Uterus (tissue), 3 donors: ENCODE measurements at regions not wholly inside any gene's neighbourhood (a gene's known extent, or its start where the extent isn't known, plus 50 kb on each side); places are given as distances from the start of the nearest gene placed in this dataset.

ENCODE experiments used
- DNase-seq, 2 donors: peaks; one replicate each; pipeline ENCODE4 v3.0.0-alpha.2; 2019 to 2020
- H3K27ac ChIP-seq, 2 donors: fragments of 200-600 bp; sonication (generic); 1 replicate in 1 of 2; 2 replicates in 1 of 2; pipeline ENCODE4 v1.5.1; 2016 to 2018
- H3K27me3 ChIP-seq, 2 donors: fragments of 200-600 bp; sonication (generic); one replicate each; pipeline ENCODE4 v1.5.1; 2018 to 2019; ENCODE audit warnings: control low read depth in 1 of 2
- H3K36me3 ChIP-seq, 2 donors: fragments of 200-600 bp; sonication (generic); one replicate each; pipeline ENCODE4 v1.5.1; 2019; ENCODE audit warnings: control low read depth in 1 of 2
- H3K4me1 ChIP-seq, 2 donors: fragments of 200-600 bp; sonication (generic); one replicate each; pipeline ENCODE4 v1.5.1; 2018 to 2019; ENCODE audit warnings: control low read depth in 1 of 2
- H3K4me3 ChIP-seq, 2 donors: fragments of 200-600 bp; sonication (generic); 1 replicate in 1 of 2; 2 replicates in 1 of 2; pipeline ENCODE4 v1.5.1; 2018 to 2019; ENCODE audit warnings: mild to moderate bottlenecking in 1 of 2
- H3K9me3 ChIP-seq, 2 donors: fragments of 200-600 bp; sonication (generic); one replicate each; pipeline ENCODE4 v1.5.1; 2019; ENCODE audit warnings: control low read depth in 1 of 2
- POLR2A ChIP-seq, 2 donors: fragments of 450-650 bp; IDR thresholded peaks; one replicate each; pipeline ENCODE4 v1.6.1; 2016; ENCODE audit warnings: antibody characterized with exemption in 2 of 2, mild to moderate bottlenecking in 1 of 2, moderate library complexity in 1 of 2
- intact Hi-C: fragments of 100-400 bp; cut with DNase I; formaldehyde crosslinking; loops from one replicate; pipeline ENCODE4 v1.15.1; 2023; ENCODE audit warnings: low total_unique reads
- TF ChIP-seq, protein P1 (sequence below), 4 experiments: fragments of 200-600 bp in 2 of 4; fragments of 450-650 bp in 2 of 4; sonication (generic) in 2 of 4; IDR thresholded peaks; one replicate each; pipeline ENCODE4 v1.5.1; 2016 to 2019; ENCODE audit warnings: antibody characterized with exemption in 4 of 4, mild to moderate bottlenecking in 2 of 4, moderate library complexity in 1 of 4
- donor health status: DM: yes; HTN: yes; CAD: no.

GRCh38 chr16:86643671-86644070 is 65.3 kb downstream of the FOXL1 start:
- TF ChIP-seq, protein P1, sequence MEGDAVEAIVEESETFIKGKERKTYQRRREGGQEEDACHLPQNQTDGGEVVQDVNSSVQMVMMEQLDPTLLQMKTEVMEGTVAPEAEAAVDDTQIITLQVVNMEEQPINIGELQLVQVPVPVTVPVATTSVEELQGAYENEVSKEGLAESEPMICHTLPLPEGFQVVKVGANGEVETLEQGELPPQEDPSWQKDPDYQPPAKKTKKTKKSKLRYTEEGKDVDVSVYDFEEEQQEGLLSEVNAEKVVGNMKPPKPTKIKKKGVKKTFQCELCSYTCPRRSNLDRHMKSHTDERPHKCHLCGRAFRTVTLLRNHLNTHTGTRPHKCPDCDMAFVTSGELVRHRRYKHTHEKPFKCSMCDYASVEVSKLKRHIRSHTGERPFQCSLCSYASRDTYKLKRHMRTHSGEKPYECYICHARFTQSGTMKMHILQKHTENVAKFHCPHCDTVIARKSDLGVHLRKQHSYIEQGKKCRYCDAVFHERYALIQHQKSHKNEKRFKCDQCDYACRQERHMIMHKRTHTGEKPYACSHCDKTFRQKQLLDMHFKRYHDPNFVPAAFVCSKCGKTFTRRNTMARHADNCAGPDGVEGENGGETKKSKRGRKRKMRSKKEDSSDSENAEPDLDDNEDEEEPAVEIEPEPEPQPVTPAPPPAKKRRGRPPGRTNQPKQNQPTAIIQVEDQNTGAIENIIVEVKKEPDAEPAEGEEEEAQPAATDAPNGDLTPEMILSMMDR (IDR thresholded peaks at IDR 0.05): no peak
- TF ChIP-seq POLR2A (IDR thresholded peaks at IDR 0.05): no peak
- no peaks in the 10 kb centered on the region for H3K27me3 ChIP-seq
- H3K27ac ChIP-seq: no peak overlapping the region
- no peak for DNase-seq
- peaks cover 0 to 3% of the 10 kb centered on the region in 2 donors for H3K9me3 ChIP-seq
- H3K4me1 ChIP-seq: no peaks in the 10 kb centered on the region
- H3K4me3 ChIP-seq: no peak overlapping the region
- no peaks in the 10 kb centered on the region for H3K36me3 ChIP-seq
- intact Hi-C loops: no loop called here

DNA sequence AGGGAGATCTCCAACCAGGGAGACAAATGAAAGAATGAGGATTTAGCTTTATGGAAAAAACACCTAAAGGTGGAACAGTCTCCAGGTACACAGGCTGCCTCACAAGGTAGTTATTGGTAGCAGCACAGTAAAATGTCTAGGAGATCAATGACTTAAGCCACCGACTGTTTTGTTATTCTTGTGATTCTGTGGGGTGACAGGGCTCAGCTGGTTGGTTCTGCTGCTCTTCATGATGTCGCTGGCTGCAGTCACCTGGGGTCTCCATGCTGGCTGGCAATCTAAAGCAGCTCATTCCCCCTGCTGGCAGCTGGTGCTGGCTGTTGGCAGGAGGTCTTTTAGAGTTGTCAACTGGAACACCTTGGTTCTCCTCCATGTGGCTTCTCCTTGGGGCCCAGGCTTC is 69.2 kb downstream of the FOXL1 start:
- H3K9me3 ChIP-seq: peaks cover 0 to 3% of the 10 kb centered on the region in 2 donors
- H3K4me3 ChIP-seq: no peak overlapping the region
- TF ChIP-seq POLR2A (IDR thresholded peaks at IDR 0.05): no peak
- TF ChIP-seq, protein P1 (IDR thresholded peaks at IDR 0.05): no peak
- H3K27me3 ChIP-seq: no peaks in the 10 kb centered on the region
- no peak overlapping the region for H3K27ac ChIP-seq
- intact Hi-C loops: no loop called here
- DNase-seq: no peak
- no peaks in the 10 kb centered on the region for H3K4me1 ChIP-seq
- H3K36me3 ChIP-seq: no peaks in the 10 kb centered on the region

DNA sequence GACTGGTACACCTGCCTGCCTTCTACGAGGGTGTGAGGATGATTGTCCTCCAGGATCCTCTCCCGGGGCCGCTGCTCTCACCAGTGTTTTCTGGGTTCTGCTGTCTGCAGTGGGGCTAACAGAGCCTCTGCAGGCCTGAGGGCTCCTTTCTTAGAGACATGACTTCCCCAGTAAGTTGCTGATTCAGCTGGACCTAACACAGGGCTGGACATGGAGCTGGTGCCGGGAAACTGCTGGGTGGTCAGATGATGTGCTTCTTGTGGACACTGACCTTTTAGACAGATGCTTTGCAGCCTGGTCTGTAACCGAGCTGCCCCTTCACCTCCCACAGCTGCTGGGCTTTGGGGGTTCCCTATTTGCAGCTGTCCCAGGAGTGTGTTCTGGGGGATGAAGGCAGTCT is 71.5 kb downstream of the FOXL1 start:
- H3K4me1 ChIP-seq: no peaks in the 10 kb centered on the region
- no peaks in the 10 kb centered on the region for H3K27me3 ChIP-seq
- H3K9me3 ChIP-seq: peaks cover 0 to 3% of the 10 kb centered on the region in 2 donors
- no peak overlapping the region for H3K4me3 ChIP-seq
- intact Hi-C loops: no loop called here
- TF ChIP-seq, protein P1 (IDR thresholded peaks at IDR 0.05): no peak
- TF ChIP-seq POLR2A (IDR thresholded peaks at IDR 0.05): no peak
- no peak overlapping the region for H3K27ac ChIP-seq
- DNase-seq: no peak
- no peaks in the 10 kb centered on the region for H3K36me3 ChIP-seq

- H3K27me3 ChIP-seq: no peaks in the 10 kb centered on the region
- H3K4me1 ChIP-seq: no peaks in the 10 kb centered on the region
- no peak overlapping the region for H3K4me3 ChIP-seq
- intact Hi-C loops: no loop called here
- H3K36me3 ChIP-seq: no peaks in the 10 kb centered on the region
- TF ChIP-seq, protein P1 (IDR thresholded peaks at IDR 0.05): no peak
- TF ChIP-seq POLR2A (IDR thresholded peaks at IDR 0.05): no peak
- H3K9me3 ChIP-seq: peaks cover 0 to 3% of the 10 kb centered on the region in 2 donors
- no peak overlapping the region for H3K27ac ChIP-seq
- DNase-seq: no peak
Measured at GRCh38 chr16:86651013-86651627, 72.8 kb downstream of the FOXL1 start.

DNA sequence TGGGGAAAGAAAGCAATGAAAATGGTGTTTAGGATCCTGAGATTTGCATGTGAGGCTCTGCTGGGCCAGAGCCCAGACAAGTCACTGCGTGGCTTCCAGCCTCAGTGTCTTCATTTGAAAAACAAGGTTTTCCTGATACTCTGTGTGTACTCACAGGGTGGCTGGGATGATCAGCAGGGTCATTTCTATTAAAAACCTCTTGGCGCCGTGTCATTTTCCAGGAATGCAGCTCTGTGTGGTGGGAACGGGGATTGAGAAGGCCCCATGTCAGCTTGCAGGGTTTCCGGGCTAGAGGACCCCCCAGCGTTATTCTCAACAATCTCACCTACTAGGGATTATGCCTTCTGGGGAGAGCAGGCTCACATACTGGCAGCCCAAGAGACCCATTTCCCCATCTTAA is 73.5 kb downstream of the FOXL1 start:
- TF ChIP-seq POLR2A (IDR thresholded peaks at IDR 0.05): no peak
- TF ChIP-seq, protein P1 (IDR thresholded peaks at IDR 0.05): no peak
- DNase-seq: no peak
- no peak overlapping the region for H3K27ac ChIP-seq
- H3K36me3 ChIP-seq: no peaks in the 10 kb centered on the region
- intact Hi-C loops: no loop called here
- no peaks in the 10 kb centered on the region for H3K27me3 ChIP-seq
- no peaks in the 10 kb centered on the region for H3K4me1 ChIP-seq
- peaks cover 0 to 3% of the 10 kb centered on the region in 2 donors for H3K9me3 ChIP-seq
- H3K4me3 ChIP-seq: no peak overlapping the region
